K562 (cell line): ENCODE measurements at regions not wholly inside any gene's neighbourhood (a gene's known extent, or its start where the extent isn't known, plus 50 kb on each side); places are given as distances from the start of the nearest gene placed in this dataset.

Experiments used
- FOXK1 ChIP-seq: sonication (generic); formaldehyde crosslinking; IDR thresholded peaks from 2 replicates; pipeline ENCODE4 v1.8.0; 2022; ENCODE audit warnings: missing genetic modification reagents, mild to moderate bottlenecking, borderline replicate concordance
- ZBTB33 ChIP-seq: sonication (generic); formaldehyde crosslinking; IDR thresholded peaks from 2 replicates; pipeline ENCODE4 v1.8.1; 2023; ENCODE audit warnings: mild to moderate bottlenecking, missing genetic modification reagents
- TF ChIP-seq, protein P1 (sequence below), 3 experiments: fragments of 200-800 bp in 1 of 3; fragments of 250-450 bp in 1 of 3; fragments of 450-650 bp in 1 of 3; sonication (Bioruptor Pico) in 1 of 3; sonication (Bioruptor generic) in 1 of 3; formaldehyde crosslinking in 1 of 3; IDR thresholded peaks; 2 replicates each; pipeline versions ENCODE4 v1.6.1 to v1.8.0; 2016 to 2022; ENCODE audit warnings: mild to moderate bottlenecking in 2 of 3, missing genetic modification characterization in 2 of 3, missing compliant biosample characterization in 1 of 3, moderate library complexity in 1 of 3

- TF ChIP-seq, protein P1, sequence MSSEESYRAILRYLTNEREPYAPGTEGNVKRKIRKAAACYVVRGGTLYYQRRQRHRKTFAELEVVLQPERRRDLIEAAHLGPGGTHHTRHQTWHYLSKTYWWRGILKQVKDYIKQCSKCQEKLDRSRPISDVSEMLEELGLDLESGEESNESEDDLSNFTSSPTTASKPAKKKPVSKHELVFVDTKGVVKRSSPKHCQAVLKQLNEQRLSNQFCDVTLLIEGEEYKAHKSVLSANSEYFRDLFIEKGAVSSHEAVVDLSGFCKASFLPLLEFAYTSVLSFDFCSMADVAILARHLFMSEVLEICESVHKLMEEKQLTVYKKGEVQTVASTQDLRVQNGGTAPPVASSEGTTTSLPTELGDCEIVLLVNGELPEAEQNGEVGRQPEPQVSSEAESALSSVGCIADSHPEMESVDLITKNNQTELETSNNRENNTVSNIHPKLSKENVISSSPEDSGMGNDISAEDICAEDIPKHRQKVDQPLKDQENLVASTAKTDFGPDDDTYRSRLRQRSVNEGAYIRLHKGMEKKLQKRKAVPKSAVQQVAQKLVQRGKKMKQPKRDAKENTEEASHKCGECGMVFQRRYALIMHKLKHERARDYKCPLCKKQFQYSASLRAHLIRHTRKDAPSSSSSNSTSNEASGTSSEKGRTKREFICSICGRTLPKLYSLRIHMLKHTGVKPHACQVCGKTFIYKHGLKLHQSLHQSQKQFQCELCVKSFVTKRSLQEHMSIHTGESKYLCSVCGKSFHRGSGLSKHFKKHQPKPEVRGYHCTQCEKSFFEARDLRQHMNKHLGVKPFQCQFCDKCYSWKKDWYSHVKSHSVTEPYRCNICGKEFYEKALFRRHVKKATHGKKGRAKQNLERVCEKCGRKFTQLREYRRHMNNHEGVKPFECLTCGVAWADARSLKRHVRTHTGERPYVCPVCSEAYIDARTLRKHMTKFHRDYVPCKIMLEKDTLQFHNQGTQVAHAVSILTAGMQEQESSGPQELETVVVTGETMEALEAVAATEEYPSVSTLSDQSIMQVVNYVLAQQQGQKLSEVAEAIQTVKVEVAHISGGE (CRISPR knock-in tag; IDR thresholded peaks at IDR 0.05): no peak
- no peak for TF ChIP-seq FOXK1 (CRISPR knock-in tag)
- peak; percentile 62; the same call in 1 of the 2 replicates for TF ChIP-seq ZBTB33 (CRISPR knock-in tag)
- TF ChIP-seq, all 486 proteins: peak for 23
Observed at GRCh38 chr6:166775180-166775922, 148.3 kb upstream of the RPS6KA2 start (continued).
